ENCODE measurements at regions not wholly inside any gene's neighbourhood (a gene's known extent, or its start where the extent isn't known, plus 50 kb on each side); places are given as distances from the start of the nearest gene placed in this dataset.

DNA sequence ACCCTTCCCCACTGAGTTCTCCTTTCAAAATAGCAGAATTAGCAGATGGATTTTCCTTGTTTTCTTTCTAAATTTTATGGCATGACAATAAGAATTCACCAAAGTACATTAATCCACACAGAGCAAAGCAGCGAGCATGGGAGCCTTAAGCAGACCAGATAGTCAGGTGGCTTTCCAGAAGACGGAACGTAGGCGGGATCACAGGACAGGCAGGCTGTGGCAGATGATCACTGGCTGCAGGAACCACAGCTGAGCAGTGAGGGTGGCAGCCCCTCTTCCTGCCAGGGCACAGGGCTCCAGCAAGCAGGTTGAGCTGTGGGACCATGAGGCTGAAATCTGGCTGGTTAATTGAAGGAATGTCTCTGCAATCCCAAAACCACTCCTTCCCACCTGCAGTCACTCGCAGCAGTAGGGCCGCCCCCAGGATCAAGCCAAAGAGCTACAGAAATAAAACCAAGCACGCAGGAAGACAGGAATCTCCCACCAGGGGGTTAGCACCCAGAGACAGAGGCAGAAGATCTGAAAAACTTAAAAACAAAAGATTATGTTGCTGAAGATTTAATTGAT lies 259.9 kb downstream of the EIPR1 start:
- no peak overlapping the region for H3K4me3 ChIP-seq (ENCODE audit: low read depth, low read length)
- DNase-seq (ENCODE audit: low read depth) = no peak
- TF ChIP-seq, protein P1, sequence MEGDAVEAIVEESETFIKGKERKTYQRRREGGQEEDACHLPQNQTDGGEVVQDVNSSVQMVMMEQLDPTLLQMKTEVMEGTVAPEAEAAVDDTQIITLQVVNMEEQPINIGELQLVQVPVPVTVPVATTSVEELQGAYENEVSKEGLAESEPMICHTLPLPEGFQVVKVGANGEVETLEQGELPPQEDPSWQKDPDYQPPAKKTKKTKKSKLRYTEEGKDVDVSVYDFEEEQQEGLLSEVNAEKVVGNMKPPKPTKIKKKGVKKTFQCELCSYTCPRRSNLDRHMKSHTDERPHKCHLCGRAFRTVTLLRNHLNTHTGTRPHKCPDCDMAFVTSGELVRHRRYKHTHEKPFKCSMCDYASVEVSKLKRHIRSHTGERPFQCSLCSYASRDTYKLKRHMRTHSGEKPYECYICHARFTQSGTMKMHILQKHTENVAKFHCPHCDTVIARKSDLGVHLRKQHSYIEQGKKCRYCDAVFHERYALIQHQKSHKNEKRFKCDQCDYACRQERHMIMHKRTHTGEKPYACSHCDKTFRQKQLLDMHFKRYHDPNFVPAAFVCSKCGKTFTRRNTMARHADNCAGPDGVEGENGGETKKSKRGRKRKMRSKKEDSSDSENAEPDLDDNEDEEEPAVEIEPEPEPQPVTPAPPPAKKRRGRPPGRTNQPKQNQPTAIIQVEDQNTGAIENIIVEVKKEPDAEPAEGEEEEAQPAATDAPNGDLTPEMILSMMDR (IDR thresholded peaks at IDR 0.05; ENCODE audit: insufficient read depth, low read length) = no peak

DNA sequence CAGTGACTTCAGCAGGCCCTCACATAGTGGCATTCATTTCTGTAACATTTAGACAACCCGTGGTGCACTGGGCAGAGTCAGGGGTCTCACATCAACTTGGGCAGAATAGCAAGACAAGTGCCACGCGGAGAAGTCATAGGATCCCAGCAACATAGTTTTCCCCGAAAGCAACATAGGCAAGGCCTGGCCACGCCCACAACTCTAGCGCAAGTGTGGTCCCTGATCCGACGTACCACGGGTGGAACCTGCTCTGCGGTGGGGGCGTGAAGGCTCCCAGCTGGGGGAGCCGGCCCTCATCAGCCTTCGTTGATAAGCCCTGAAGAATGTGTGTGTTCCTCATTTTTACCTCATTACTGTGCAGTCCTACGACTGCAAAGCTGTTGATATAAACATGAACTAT lies 261.2 kb downstream of the EIPR1 start:
- no peak overlapping the region for H3K4me3 ChIP-seq (ENCODE audit: low read depth, low read length)
- TF ChIP-seq, protein P1 (IDR thresholded peaks at IDR 0.05; ENCODE audit: insufficient read depth, low read length) = no peak
- no peak for DNase-seq (ENCODE audit: low read depth)

DNA sequence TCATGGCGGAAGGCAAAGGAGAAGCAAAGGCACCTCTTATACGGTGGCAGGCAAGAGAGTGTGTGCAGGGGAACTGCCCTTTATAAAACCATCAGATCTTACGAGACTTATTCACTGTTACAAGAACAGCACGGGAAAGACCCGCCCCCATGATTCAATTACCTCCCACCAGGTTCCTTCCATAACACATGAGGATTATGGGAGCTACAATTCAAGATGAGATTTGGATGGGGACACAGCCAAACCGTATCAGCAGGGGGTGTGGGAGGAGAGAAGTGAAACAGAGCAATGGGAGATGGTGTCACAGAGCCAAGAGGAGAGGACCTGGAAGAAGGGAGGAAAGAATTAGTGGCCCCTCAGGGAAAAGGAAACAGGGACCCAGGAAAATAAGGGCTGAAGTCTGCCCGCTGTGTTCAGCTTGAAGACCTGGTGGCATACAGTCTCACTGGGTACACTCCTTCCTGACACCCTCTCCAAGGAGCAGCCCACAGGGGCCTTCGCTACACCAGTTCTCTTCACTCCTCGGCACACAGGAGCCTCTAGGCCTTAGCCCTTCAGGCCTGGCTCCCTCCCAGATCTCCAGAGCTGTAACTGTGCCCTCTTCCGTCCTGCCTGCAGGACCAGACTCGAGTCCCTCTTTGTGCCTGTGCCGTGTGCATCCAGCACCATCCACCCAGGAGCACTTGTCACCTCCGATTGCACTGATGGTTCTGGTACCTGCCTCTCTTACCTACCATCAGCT lies 262.1 kb downstream of the EIPR1 start:
- H3K4me3 ChIP-seq (ENCODE audit: low read depth, low read length) = no peak overlapping the region
- TF ChIP-seq, protein P1 (IDR thresholded peaks at IDR 0.05; ENCODE audit: insufficient read depth, low read length) = no peak
- no peak for DNase-seq (ENCODE audit: low read depth)

DNA sequence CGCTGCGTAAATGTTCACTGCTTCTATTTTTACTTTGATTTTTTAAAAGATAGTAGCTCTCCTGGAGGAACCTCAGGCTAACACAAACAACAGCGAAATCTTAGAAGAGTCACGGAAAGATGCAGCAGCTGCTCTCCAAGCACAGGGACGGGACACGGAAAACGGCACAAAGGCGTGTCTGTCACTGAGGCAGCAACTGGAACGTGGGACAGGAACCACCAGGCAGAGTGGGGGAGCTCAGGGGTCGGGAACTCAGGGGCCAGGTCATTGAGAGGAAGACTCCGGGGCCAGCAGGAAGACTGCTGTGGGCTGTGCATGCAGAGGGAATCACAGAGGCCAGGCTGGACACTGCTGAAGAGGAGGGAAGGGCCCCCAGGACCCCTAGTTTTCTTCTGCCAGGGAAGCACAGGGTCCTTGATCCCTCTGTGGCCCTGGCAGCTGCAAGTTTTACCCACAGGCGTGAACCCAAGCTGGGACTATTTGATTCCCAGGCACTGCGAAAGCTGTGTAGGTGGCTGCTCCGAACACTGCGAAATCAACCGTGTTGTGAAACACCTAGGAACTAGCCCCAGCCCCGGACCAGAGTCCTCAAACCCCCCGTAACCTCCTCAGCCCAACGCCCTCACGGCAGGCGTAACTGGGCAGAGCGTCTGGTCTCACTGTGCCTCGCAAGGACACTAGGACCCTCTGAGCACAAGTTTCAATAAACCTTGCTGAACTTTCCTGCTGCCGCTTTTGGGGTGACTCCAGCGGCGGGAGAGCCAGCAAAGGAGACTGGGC lies 263.0 kb downstream of the EIPR1 start:
- DNase-seq (ENCODE audit: low read depth) = no peak
- H3K4me3 ChIP-seq (ENCODE audit: low read depth, low read length) = no peak overlapping the region

DNA sequence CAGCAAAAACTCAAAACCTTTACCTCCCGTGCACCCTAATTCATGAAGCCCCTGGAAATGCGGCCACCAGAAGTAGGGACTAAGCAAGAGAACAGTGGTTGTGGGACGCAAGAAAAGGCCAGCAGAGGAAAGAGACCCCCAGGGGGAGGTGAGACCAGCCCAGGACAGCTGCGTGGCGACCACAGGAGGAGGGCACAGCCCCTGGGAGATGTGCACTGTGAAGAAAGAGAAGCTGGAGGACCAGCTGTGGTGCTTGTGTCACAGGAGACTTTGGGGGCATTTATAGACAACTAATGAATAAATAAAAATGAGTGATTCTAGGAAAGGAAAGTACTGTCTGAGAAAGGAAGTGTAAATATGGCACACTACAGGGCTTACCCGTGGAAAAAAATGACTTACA lies 263.8 kb downstream of the EIPR1 start:
- no peak overlapping the region for H3K4me3 ChIP-seq (ENCODE audit: low read depth, low read length)
- TF ChIP-seq, protein P1 (IDR thresholded peaks at IDR 0.05; ENCODE audit: insufficient read depth, low read length) = no peak

More for the DNA sequence above, 263.0 kb downstream of the EIPR1 start:
- TF ChIP-seq, protein P1 (IDR thresholded peaks at IDR 0.05; ENCODE audit: insufficient read depth, low read length) = no peak

DNA sequence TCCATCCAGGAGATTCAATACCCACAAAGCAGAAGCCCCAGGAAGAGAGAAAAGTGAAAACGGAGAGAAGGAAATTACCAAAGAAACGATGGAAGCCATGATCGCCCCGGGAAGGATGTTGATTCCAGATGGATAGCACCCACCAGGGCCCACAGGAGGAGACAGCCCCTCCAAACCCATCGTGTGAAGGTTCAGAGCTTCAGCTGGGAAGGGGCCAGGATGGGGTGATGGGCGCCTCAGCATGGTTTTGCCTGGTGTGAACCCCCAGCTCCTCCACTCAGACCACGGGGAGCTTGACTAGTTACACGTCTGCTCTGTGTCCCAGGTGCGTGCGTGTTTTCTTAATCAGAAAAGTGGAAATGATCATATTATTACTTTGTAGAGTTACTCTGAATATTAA lies 264.5 kb downstream of the EIPR1 start:
- no peak for DNase-seq (ENCODE audit: low read depth)
- TF ChIP-seq, protein P1 (IDR thresholded peaks at IDR 0.05; ENCODE audit: insufficient read depth, low read length) = no peak
- H3K4me3 ChIP-seq (ENCODE audit: low read depth, low read length) = no peak overlapping the region

More for the DNA sequence above, 263.8 kb downstream of the EIPR1 start:
- no peak for DNase-seq (ENCODE audit: low read depth)

Measured in fibroblast of the aortic adventitia (primary cell).